ENCODE measurements at regions not wholly inside any gene's neighbourhood (a gene's known extent, or its start where the extent isn't known, plus 50 kb on each side); places are given as distances from the start of the nearest gene placed in this dataset.

- no peak for DNase-seq
These were observed 311.8 kb upstream of the ATP2B1 start for GRCh38 chr12:90020436-90020835.

GRCh38 chr12:90020014-90020413 is 311.4 kb upstream of the ATP2B1 start:
- DNase-seq: no peak

GRCh38 chr12:90017316-90017715 is 308.7 kb upstream of the ATP2B1 start:
- no peak for DNase-seq

- no peak for DNase-seq
These were observed 306.6 kb upstream of the ATP2B1 start for GRCh38 chr12:90015228-90015627.

- no peak for DNase-seq
These were observed 304.8 kb upstream of the ATP2B1 start for GRCh38 chr12:90013409-90013808.

- no peak for DNase-seq
These were observed 301.5 kb upstream of the ATP2B1 start for GRCh38 chr12:90010089-90010488.

GRCh38 chr12:90008277-90008676 is 299.6 kb upstream of the ATP2B1 start:
- DNase-seq: no peak

GRCh38 chr12:90004319-90005074 is 295.9 kb upstream of the ATP2B1 start:
- no peak for DNase-seq

GRCh38 chr12:90003688-90004087 is 295.1 kb upstream of the ATP2B1 start:
- no peak for DNase-seq

GRCh38 chr12:90000721-90001120 is 292.1 kb upstream of the ATP2B1 start:
- DNase-seq: no peak

GRCh38 chr12:89999699-90000505 is 291.3 kb upstream of the ATP2B1 start:
- DNase-seq: no peak

GRCh38 chr12:89995870-89996269 is 287.2 kb upstream of the ATP2B1 start:
- DNase-seq: no peak

GRCh38 chr12:89994911-89995310 is 286.3 kb upstream of the ATP2B1 start:
- no peak for DNase-seq

GRCh38 chr12:89993632-89994031 is 285.0 kb upstream of the ATP2B1 start:
- DNase-seq: no peak

- DNase-seq: no peak
These were observed 284.2 kb upstream of the ATP2B1 start for GRCh38 chr12:89992668-89993451.

- peak; percentile 30 for DNase-seq
These were observed 283.4 kb upstream of the ATP2B1 start for GRCh38 chr12:89991807-89992590.

GRCh38 chr12:89988188-89988915 is 279.7 kb upstream of the ATP2B1 start:
- DNase-seq: no peak

GRCh38 chr12:89985935-89986334 is 277.3 kb upstream of the ATP2B1 start:
- no peak for DNase-seq

GRCh38 chr12:89984846-89985245 is 276.2 kb upstream of the ATP2B1 start:
- no peak for DNase-seq

GRCh38 chr12:89983622-89984021 is 275.0 kb upstream of the ATP2B1 start:
- no peak for DNase-seq

- DNase-seq: no peak
These were observed 271.6 kb upstream of the ATP2B1 start for GRCh38 chr12:89980236-89980635.

All from activated CD4-positive, alpha-beta T cell treated with anti-CD3 and anti-CD28 coated beads, Interleukin-2, amount 50 U/mL, for 16 hours (primary cell).